ENCODE measurements at regions not wholly inside any gene's neighbourhood (a gene's known extent, or its start where the extent isn't known, plus 50 kb on each side); places are given as distances from the start of the nearest gene placed in this dataset.

- DNase-seq, result no peak
Measured at GRCh38 chr5:34599471-34600117, 56.5 kb upstream of the RAI14 start.

DNA sequence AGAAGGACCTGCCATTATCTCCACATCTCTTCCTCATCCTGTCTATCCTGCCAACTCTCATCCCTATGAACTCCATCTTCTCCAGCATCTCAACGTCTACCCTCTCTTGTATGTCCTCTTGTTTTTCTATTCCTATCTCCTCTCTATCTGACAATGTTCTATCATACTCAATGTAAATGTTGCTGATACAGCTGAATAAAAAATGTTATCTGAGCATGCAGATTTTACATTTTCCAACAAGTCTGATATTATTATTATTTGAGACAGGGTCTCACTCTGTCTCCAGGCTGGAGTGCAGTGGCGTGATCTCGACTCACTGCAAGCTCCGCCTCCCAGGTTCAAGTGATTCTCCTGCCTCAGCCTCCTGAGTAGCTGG, 56.0 kb upstream of the RAI14 start:
- DNase-seq, result no peak

GRCh38 chr5:34603378-34603777, 52.8 kb upstream of the RAI14 start:
- no peak for DNase-seq

DNA sequence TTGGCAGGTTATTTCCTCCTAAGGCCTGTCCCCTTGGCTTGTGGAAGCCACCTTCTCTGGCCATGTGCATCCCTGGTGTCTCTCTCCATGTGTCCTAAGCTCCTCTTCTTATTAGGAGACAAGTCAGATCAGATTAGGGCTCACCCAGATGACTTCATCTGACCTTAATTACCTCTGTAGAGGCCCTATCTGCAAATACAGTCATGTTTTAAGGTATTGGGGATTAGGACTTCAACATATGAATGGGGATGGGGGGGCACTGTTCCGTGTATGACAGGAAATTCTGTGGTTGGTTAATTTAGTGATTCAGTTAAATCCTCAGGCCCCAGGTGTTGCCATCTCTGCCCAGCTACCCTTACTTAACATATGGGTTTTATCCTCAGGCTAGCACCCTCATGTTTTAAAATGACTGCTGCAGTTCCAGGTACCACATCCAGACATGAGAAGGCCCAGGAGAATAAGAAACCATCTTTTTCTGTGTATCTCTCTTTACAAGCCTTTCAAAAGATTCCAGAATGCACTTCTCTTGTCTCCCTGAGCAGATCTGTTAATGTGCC, 51.9 kb upstream of the RAI14 start:
- DNase-seq, result no peak

DNA sequence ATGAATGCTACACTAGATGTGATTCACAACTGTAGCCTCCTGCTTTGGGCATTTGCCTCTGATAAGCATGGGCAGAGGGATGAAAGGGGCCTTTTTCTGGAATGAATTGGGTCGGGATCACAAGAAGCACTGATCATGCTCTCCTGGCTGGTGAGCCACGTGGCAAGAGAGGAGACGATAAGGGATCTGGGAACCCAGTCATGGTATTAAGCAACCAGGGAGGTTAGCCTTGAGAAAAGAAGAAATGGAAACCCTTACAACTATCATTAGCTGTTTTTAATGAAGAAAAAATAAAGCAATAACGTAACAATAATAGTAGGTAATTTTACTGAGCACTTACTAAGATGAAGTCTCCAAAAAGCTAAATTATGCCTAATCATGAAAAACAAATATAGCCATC, 50.0 kb upstream of the RAI14 start:
- DNase-seq, result no peak

Data from midbrain (tissue), 1 donor.